ENCODE measurements at regions not wholly inside any gene's neighbourhood (a gene's known extent, or its start where the extent isn't known, plus 50 kb on each side); places are given as distances from the start of the nearest gene placed in this dataset.

GRCh38 chr17:56656701-56657327 lies 63.3 kb downstream of the NOG start:
- TF ChIP-seq EP300 (IDR thresholded peaks at IDR 0.05) (no peak), POLR2A (IDR thresholded peaks at IDR 0.05) (no peak), CTCF (IDR thresholded peaks at IDR 0.05) (no peak)
- 51 to 69% (median 54%) methylated on average over 5 of the region's 5 CpGs for WGBS, 3 donors
- no peak for DNase-seq
- no peaks in the 10 kb centered on the region for H3K27me3 ChIP-seq
- no peaks in the 10 kb centered on the region for H3K9me3 ChIP-seq
- no peak overlapping the region for H3K4me3 ChIP-seq
- H3K27ac ChIP-seq, result no peak overlapping the region
- intact Hi-C loops (cut with DNase I), result no loop called here
- no peaks in the 10 kb centered on the region for H3K36me3 ChIP-seq
- no peaks in the 10 kb centered on the region for H3K4me1 ChIP-seq (ENCODE audit: insufficient read depth)

GRCh38 chr17:56658648-56659047 lies 65.1 kb downstream of the NOG start:
- DNase-seq, result no peak
- TF ChIP-seq CTCF (IDR thresholded peaks at IDR 0.05) (no peak), EP300 (IDR thresholded peaks at IDR 0.05) (no peak)
- Histone ChIP-seq H3K27me3 (no peaks in the 10 kb centered on the region), H3K27ac (no peak overlapping the region), H3K4me3 (no peak overlapping the region), H3K36me3 (no peaks in the 10 kb centered on the region), H3K9me3 (no peaks in the 10 kb centered on the region), H3K4me1 (ENCODE audit: insufficient read depth) (no peaks in the 10 kb centered on the region)
- 87 to 92% (median 88%) methylated on average over 5 of the region's 5 CpGs for WGBS, 3 donors
- intact Hi-C loops (cut with DNase I), result no loop called here

GRCh38 chr17:56659622-56660021 lies 66.1 kb downstream of the NOG start:
- no peak for DNase-seq
- no peak overlapping the region for H3K27ac ChIP-seq
- H3K27me3 ChIP-seq, result no peaks in the 10 kb centered on the region
- H3K9me3 ChIP-seq, result no peaks in the 10 kb centered on the region
- no peaks in the 10 kb centered on the region for H3K36me3 ChIP-seq
- H3K4me1 ChIP-seq (ENCODE audit: insufficient read depth), result no peaks in the 10 kb centered on the region
- TF ChIP-seq EP300 (IDR thresholded peaks at IDR 0.05) (no peak), CTCF (IDR thresholded peaks at IDR 0.05) (no peak), POLR2A (IDR thresholded peaks at IDR 0.05) (no peak)
- intact Hi-C loops (cut with DNase I), result no loop called here
- H3K4me3 ChIP-seq, result no peak overlapping the region

GRCh38 chr17:56661906-56662305 lies 68.4 kb downstream of the NOG start:
- Histone ChIP-seq H3K36me3 (no peaks in the 10 kb centered on the region), H3K27ac (no peak overlapping the region), H3K9me3 (no peaks in the 10 kb centered on the region), H3K4me3 (no peak overlapping the region), H3K4me1 (ENCODE audit: insufficient read depth) (no peaks in the 10 kb centered on the region), H3K27me3 (no peaks in the 10 kb centered on the region)
- intact Hi-C loops (cut with DNase I), result no loop called here
- 74 to 85% (median 82%) methylated on average over 5 of the region's 5 CpGs for WGBS, 3 donors
- no peak for DNase-seq
- TF ChIP-seq POLR2A (IDR thresholded peaks at IDR 0.05) (no peak), CTCF (IDR thresholded peaks at IDR 0.05) (no peak), EP300 (IDR thresholded peaks at IDR 0.05) (no peak)

All from ovary (tissue), 7 donors.